Right ventricle myocardium inferior (tissue), 1 donor: ENCODE measurements at regions not wholly inside any gene's neighbourhood (a gene's known extent, or its start where the extent isn't known, plus 50 kb on each side); places are given as distances from the start of the nearest gene placed in this dataset.

Experiments used
- ATAC-seq: fragments of 200-7000 bp; cut with Tn5 transposase; one replicate; pipeline ENCODE4 v1.9.1; 2020; ENCODE audit warnings: mild to moderate bottlenecking, moderate library complexity
- DNase-seq: peaks from one replicate; pipeline ENCODE4 v3.0.0; 2021; ENCODE audit errors: missing footprints
- intact Hi-C: fragments of 100-400 bp; cut with DNase I; formaldehyde crosslinking; loops from one replicate; pipeline ENCODE4 v1.11.0; 2022
- donor health status: DM: no; HTN: yes; CAD: no; lungs with severe emphysema.

GRCh38 chr16:80081846-80082245, 458.9 kb upstream of the DYNLRB2 start:
- intact Hi-C loops, result loop anchor here (5.0 to 10.0 kb wide), 2 partner anchors 307 to 480 kb away; partner anchors contain the start of gene MAF

GRCh38 chr16:80080287-80080851, 460.4 kb upstream of the DYNLRB2 start:
- DNase-seq, result no peak
- intact Hi-C loops, result loop anchor here (5.0 to 10.0 kb wide), 2 partner anchors 306 to 478 kb away; partner anchors contain the start of gene MAF
- ATAC-seq, result no peak

More at GRCh38 chr16:80081846-80082245, 458.9 kb upstream of the DYNLRB2 start:
- DNase-seq, result no peak
- ATAC-seq, result no peak

DNA sequence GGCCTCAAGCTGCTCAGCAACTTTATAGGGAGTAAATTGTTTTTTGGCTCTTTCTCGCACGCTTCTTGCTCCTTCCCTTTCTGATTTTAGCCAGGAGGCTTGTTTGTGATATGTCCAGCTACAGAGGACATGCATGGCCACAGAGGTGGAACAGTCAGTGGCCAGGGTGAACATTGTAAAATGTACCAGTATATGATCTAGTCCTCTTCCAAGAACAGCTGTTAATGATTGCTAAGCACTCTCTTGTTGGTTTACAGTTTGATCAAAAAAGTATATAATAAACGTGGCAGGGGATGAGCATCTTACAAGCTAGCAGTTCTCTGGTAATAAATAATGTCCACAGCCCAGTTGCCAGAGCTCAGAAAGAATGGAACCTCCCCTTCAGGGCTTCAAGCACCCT, 461.7 kb upstream of the DYNLRB2 start:
- intact Hi-C loops, result no loop called here
- ATAC-seq, result no peak
- no peak for DNase-seq

- DNase-seq (no peak), ATAC-seq (no peak)
- intact Hi-C loops, result no loop called here
Measured at GRCh38 chr16:80077696-80078095, 463.1 kb upstream of the DYNLRB2 start.

DNA sequence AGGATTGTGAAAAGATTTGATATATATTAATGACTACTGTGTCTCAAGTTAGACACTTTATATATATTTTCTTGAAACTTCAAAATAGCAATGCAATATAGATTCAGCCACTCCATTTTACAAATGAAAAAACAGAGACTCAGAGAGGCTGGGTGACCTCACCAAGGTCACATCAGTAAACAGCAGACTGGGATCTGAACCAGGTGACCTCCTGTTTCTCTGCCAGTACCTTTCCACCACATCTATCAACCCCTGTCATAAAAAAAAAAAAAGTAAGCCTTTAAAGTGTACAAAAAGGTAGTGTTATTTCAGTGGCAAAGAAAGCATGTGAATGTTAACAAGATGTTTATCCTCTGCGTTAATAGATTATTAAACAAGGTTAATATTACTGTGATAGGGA, 466.5 kb upstream of the DYNLRB2 start:
- intact Hi-C loops, result no loop called here
- ATAC-seq (no peak), DNase-seq (no peak)

DNA sequence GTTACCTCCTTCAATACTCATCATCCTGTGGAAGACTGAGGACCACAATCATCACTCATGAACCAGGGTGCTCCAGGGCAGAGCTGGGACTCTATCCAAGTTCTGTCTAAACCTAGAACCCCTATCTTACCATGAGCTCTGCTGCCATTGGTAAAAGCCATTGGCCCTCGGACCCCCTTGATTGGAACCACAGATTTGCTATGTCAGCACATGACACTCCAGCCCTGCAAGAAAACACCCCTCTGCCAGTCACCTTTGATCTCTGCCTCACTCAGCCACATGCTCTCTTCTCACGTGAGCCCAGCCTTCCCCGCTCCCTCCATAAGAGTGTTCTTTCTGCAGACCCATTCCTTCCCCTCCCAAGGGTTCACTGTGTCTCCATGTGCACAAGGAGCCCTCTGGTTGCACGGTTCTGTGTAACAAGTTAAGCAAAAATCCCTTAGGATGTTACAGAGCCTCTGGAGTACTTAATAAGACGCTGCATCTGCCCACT, 468.8 kb upstream of the DYNLRB2 start:
- intact Hi-C loops, result no loop called here
- DNase-seq (no peak), ATAC-seq (no peak)

GRCh38 chr16:80066805-80067580, 466.5 kb upstream of the MAF start:
- DNase-seq (no peak), ATAC-seq (no peak)
- intact Hi-C loops, result no loop called here

- intact Hi-C loops, result no loop called here
- no peak for DNase-seq
- ATAC-seq, result no peak
Measured at GRCh38 chr16:80065541-80065940, 465.0 kb upstream of the MAF start.

DNA sequence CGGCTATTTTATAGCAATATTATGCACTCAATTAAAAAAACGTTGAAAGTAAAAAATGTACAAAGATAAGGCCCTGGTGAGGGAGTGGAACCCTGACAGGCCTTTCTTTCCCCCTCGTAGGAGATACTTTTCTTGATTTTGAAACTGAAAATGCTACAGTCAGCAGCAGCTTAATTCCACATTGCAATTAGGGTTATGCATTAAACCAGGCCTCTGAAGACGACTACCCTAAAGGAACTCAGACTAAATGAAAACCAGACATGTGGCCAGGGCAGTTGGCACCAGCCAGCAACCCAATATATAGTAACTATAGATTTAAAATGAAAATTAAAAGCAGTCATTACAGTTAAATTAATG, 463.2 kb upstream of the MAF start:
- ATAC-seq, result no peak
- DNase-seq, result no peak
- intact Hi-C loops, result no loop called here

DNA sequence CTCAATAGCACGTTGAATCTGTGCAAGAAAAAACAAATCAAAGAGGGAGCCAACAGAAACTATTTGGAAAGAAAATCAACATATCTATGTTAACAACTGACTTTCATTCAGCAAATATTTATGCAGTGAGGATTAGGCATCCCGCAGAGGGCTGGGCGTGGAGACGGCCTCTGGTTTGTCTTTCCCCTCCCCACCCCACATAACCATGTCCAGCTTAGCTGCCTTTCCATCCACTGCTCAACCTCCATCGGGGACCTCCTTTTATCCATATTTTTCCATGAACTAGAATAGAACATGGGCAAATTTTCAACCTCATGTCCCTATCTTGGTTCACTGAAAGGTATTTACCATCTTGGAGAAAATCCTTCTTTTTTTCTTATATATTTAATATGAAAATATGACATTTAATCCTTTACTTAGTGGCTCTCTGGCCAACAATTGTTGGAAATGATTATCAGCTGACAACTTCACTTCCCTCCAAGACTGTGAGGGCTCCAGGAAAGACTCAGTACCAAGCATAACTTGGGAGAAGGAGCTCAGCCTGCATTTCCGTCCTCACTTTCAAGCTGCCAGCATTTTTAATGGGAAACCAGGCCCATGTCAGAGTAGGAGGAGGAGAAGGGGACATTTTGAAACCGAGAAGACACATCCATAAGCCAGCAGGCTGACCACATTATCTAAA, 462.6 kb upstream of the MAF start:
- peak; percentile 51 for ATAC-seq
- DNase-seq, result no peak
- intact Hi-C loops, result no loop called here

DNA sequence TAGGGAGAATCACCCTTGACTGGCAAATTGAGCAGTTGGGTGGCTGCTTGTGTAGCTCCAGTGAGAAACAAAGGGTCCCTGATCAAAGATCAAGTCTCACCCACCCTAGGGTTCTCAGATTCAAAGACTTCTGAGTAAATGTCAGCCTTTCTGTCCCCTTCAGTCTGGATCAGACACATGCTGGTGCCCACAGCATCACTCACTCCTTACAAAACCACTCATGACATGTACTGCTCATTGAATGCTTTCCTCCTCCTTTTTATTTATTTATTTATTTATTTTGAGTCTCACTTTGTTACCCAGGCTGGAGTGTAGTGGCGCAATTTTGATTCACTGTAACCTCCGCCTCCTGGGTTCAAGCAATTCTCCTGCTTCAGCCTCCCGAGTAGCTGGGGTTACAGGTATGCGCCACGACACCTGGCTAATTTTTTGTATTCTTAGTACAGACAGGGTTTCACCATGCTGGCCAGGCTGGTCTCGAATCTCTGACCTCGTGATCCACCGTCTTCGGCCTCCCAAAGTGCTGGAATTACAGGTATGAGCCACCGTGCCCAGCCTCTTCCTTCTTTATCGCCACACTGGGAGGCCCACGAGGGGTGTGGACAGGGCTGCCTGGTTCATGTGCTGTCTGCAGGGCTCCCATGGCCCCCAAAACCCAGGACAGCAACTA, 462.0 kb upstream of the MAF start:
- intact Hi-C loops, result no loop called here
- ATAC-seq (no peak), DNase-seq (peak; percentile 59)

- DNase-seq (no peak), ATAC-seq (no peak)
- intact Hi-C loops, result no loop called here
Measured at GRCh38 chr16:80060470-80060869, 459.9 kb upstream of the MAF start.

DNA sequence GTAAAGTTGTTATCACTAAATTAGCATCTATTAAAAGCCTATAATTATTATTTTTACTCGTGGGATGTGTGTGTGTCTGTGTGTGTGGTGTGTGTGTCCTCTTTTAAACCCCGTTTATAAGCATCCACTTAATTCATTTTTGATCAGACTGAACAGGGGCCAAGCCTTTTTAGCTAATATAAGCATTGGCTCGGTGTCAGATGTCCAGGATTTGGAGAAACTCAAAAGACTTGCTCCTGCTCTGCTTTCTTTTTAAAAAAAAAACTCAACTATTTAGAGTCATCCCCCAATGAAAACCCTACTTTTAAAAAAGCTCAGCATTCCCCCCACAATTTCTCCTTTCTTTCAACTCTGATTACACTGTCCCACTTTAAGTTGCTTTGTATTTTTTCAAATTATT, 459.3 kb upstream of the MAF start:
- intact Hi-C loops, result no loop called here

DNA sequence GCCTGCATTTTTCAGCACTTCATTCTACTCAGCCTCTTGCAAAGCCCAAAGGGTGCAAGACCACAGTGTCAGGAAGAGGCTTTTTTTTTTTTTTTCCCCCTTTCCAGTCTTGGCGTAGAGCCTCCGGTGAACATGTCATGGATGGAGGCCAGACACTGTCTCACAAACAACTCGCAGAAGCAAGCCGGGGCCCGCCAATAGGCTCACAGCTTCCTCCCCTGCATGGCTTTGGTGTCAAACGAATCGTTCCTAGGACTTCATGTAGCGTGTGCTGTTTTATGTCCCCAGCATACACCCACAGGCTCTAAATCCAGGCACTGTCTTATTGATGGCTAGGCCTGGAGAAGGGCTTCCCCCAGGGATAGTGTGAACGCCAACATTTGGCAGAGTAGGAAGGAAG, 457.7 kb upstream of the MAF start:
- DNase-seq (peak; percentile 74), ATAC-seq (peak; percentile 92)
- intact Hi-C loops, result no loop called here

More for the DNA sequence above, 459.3 kb upstream of the MAF start:
- no peak for ATAC-seq
- no peak for DNase-seq

GRCh38 chr16:80056324-80056723, 455.8 kb upstream of the MAF start:
- DNase-seq (no peak), ATAC-seq (no peak)
- intact Hi-C loops, result no loop called here

DNA sequence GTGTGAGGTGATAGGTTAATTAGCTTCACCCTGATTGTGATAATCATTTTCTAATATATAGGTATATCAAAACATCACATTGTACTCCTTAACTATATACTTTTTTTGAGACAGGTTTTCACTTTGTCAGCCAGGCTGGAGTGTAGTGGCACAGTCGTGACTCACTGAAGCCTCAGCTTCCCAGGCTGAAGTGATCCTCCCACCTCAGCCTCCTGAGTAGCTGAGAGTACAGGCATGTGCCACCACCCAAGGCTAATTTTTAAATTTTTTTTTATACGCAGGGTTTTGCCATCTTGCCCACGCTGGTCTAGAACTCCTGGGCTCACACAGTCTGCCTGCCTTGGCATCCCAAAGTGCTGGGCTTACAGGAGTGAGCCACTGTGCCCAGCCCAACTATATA, 455.3 kb upstream of the MAF start:
- no peak for ATAC-seq
- no peak for DNase-seq
- intact Hi-C loops, result no loop called here

- intact Hi-C loops, result no loop called here
- no peak for ATAC-seq
Measured at GRCh38 chr16:80054647-80055046, 454.1 kb upstream of the MAF start.

GRCh38 chr16:80051040-80051439, 450.5 kb upstream of the MAF start:
- ATAC-seq (no peak), DNase-seq (no peak)
- intact Hi-C loops, result no loop called here

More at GRCh38 chr16:80054647-80055046, 454.1 kb upstream of the MAF start:
- no peak for DNase-seq

DNA sequence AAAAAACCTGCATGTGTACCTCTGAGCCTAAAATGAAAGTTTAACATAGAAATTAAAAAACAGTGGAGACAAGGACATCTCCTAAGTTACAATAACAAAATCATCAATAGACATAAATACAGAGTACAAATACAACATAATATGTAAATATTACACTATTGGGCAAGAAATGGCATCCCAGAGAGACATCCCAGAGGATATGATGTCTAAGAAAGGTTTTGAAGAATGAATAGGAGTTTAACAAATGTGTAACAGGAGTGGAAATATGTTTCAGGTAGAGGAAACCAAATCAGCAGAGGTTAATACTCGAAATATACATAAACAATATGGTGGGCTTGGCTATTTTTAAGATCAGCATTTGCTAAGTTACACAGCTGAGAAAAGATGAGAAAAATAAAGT, 447.7 kb upstream of the MAF start:
- DNase-seq (no peak), ATAC-seq (no peak)
- intact Hi-C loops, result no loop called here
